ENCODE measurements at regions not wholly inside any gene's neighbourhood (a gene's known extent, or its start where the extent isn't known, plus 50 kb on each side); places are given as distances from the start of the nearest gene placed in this dataset.

GRCh38 chr9:82196622-82197441 lies 208.3 kb downstream of the SPATA31D1 start:
- DNase-seq: no peak
- in situ Hi-C loops (cut with HindIII; ENCODE audit: low pct_ligation_motif_present, low pct_unique_long_range_greater_than_20kb, low sequenced_read_pairs): no loop called here

DNA sequence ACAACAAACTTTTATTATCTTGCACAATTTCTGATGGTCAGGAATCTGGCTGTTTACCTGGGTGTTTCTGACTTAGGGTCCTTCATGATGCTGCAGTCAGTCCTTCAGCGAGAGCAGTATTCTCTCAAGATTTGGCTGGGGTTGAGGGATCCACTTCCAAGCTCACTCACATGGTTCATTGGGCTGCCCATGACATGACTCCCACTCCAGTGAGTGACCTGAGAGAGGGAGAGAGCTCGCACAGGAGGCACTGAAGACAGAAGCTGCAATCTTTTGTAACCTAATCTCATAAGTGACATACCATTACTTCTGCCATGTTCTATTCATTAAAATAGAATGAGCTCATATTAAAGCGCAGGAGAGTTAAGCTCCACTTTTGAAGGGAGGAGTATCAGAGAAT lies 212.6 kb downstream of the SPATA31D1 start:
- no peak for DNase-seq
- in situ Hi-C loops (cut with HindIII; ENCODE audit: low pct_ligation_motif_present, low pct_unique_long_range_greater_than_20kb, low sequenced_read_pairs): no loop called here

GRCh38 chr9:82202808-82203207 lies 214.2 kb downstream of the SPATA31D1 start:
- no peak for DNase-seq
- in situ Hi-C loops (cut with HindIII; ENCODE audit: low pct_ligation_motif_present, low pct_unique_long_range_greater_than_20kb, low sequenced_read_pairs): no loop called here

- in situ Hi-C loops (cut with HindIII; ENCODE audit: low pct_ligation_motif_present, low pct_unique_long_range_greater_than_20kb, low sequenced_read_pairs): no loop called here
- DNase-seq: no peak
These were observed 217.9 kb downstream of the SPATA31D1 start for GRCh38 chr9:82206490-82206889.

DNA sequence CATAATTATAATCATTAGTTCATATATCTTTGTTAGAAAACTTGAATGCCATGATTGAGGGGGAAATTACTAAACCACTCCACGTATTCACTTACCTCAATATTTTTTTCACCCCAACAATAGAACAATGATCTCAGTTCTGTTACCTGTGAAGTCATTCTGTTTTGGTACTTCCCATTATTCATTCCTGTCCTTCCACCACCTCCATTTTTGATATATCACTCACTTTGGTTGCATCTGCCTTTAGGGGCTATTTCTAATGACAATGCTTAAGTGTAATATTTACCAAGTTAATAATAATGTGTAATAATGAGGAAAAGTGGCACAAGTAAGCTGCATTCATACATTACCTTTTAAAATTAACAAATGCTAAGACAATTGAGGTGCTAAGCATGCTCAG lies 218.4 kb downstream of the SPATA31D1 start:
- in situ Hi-C loops (cut with HindIII; ENCODE audit: low pct_ligation_motif_present, low pct_unique_long_range_greater_than_20kb, low sequenced_read_pairs): no loop called here
- no peak for DNase-seq

DNA sequence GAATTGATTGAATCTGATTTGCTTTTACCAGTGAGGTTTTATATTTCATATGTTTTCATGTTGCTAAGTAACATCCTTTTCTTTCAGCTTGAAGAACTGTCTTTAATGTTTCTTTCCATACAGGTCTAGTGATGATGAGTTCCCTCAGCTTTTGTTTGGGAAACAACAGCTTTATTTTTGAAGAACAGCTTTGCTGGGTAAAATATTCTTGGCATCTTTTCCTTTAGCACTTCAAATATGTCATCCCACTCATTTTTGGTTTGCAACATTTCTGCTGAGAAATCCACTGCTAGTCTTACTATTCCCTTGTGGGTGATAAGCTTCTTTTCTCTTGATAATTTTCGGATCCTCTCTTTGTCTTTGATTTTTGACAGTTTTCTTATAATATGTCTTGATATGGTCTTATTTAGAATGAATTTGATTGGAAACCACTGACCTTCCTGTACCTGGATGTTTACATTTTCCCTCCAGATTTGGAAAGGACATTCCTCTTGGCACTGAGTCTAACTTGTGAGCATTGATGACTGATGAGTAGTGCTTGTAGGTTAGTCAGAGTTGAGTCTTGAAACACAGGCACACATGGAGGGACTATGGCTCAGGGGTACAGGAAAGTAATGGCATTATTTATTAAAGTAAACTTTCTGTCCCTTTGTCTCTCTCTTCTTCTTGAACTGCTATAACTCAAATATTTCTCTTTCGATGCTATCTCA lies 220.3 kb downstream of the SPATA31D1 start:
- in situ Hi-C loops (cut with HindIII; ENCODE audit: low pct_ligation_motif_present, low pct_unique_long_range_greater_than_20kb, low sequenced_read_pairs): no loop called here
- no peak for DNase-seq

GRCh38 chr9:82209797-82210470 lies 221.4 kb downstream of the SPATA31D1 start:
- DNase-seq: no peak
- in situ Hi-C loops (cut with HindIII; ENCODE audit: low pct_ligation_motif_present, low pct_unique_long_range_greater_than_20kb, low sequenced_read_pairs): no loop called here

DNA sequence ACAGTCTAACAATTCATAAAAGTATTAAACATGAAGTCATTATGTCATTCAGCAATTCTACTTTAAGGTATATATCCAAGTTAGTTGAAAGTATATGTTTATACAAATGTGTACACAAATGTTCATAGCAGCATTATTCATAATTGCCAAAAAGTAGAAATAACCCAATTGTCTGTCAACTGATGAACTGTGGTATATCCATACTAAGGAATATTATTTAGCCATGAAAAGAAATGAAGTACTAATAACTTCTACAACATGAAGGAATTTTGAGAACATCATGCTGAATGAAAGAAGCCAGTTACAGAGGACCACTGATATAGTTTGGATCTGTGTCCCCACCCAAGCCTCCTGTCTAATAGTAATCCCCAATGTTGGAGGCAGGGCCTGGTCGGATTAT lies 224.3 kb downstream of the SPATA31D1 start:
- no peak for DNase-seq
- in situ Hi-C loops (cut with HindIII; ENCODE audit: low pct_ligation_motif_present, low pct_unique_long_range_greater_than_20kb, low sequenced_read_pairs): no loop called here

- no peak for DNase-seq
- in situ Hi-C loops (cut with HindIII; ENCODE audit: low pct_ligation_motif_present, low pct_unique_long_range_greater_than_20kb, low sequenced_read_pairs): no loop called here
These were observed 227.9 kb downstream of the SPATA31D1 start for GRCh38 chr9:82216435-82216834.

GRCh38 chr9:82223442-82223841 lies 234.9 kb downstream of the SPATA31D1 start:
- in situ Hi-C loops (cut with HindIII; ENCODE audit: low pct_ligation_motif_present, low pct_unique_long_range_greater_than_20kb, low sequenced_read_pairs): no loop called here

DNA sequence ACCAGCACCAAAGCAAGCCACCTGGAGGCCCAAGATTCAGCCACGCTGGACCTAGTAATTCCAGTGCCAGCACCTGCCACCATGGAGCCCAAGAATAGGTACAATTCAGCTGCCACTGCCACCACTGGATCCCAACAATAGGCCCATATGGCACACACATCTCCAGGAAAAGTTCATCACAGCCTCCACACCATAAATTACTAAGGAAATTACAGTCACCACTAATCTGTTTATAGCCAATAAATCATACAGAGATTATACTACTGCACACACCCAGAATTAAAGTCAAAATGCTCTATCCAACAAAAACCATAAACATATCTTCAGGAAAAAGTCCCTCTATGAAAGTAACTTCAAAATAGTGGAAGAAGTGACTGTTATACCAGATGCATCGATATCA lies 242.8 kb downstream of the SPATA31D1 start:
- DNase-seq: no peak
- in situ Hi-C loops (cut with HindIII; ENCODE audit: low pct_ligation_motif_present, low pct_unique_long_range_greater_than_20kb, low sequenced_read_pairs): no loop called here

More at GRCh38 chr9:82223442-82223841, 234.9 kb downstream of the SPATA31D1 start:
- DNase-seq: no peak

DNA sequence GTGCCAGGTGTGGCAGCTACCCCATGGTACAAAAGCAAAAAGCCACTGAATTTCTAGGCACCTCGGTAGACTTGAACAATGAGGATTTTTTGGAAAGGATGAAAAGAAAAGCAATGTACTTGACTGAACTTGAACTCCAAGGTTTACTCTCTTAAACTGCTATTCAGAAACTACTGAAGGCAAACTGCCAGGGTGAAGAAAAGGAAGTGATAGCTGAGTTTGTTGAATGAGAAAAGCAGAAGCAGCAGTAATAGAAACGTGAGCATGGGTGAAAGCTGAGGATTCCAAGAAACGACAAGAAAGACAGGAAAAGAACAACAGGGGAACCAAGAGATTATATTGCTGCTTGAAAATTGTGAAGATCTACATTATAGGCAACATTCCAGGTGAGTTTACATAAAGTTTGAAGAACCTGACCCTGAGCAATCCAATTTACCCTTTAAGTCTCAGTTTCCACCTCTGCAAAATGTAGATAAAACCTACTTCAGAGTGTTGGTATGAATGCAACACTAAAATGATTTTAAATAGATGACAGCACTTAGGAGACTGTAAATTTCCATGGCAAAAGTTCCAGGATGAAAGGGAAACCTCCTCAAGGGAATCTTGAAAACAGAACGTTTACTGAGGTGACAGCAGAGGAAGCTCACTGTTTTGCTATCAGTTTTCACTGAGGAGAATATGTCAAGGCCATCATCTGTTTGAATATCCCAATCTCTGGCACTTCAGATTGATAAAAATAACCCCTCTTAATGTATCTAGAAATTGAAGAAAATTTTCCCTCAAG lies 245.8 kb downstream of the SPATA31D1 start:
- DNase-seq: no peak
- in situ Hi-C loops (cut with HindIII; ENCODE audit: low pct_ligation_motif_present, low pct_unique_long_range_greater_than_20kb, low sequenced_read_pairs): no loop called here

DNA sequence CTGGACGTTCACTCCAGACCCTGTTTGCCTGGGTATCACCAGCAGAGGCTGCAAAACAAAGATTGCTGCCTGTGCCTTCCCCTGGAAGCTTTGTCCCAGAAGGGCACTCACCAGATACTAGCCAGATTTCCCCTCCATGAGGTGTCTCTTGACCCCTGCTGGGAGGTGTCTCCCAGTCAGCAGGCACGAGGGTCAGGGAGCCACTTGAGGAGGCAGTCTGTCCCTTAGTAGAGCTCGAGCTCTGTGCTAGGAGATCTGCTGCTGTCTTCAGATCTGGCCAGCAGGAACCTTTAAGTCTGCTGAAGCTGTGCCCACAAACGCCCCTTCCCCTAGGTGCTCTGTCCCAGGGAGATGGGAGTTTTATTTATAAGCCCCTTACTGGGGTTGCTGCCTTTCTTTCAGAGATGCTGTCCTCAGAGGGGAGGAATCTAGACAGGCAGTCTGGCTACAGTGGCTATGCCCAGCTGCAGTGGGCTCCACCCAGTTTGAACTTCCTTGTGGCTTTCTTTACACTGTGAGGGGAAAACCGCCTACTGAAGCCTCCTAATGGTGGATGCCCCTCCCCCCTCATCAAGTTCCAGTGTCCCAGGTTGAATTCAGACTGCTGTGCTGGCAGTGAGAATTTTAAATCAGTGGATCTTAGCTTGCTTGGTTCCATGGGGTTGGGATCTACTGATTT lies 253.9 kb downstream of the SPATA31D1 start:
- in situ Hi-C loops (cut with HindIII; ENCODE audit: low pct_ligation_motif_present, low pct_unique_long_range_greater_than_20kb, low sequenced_read_pairs): no loop called here
- DNase-seq: no peak

DNA sequence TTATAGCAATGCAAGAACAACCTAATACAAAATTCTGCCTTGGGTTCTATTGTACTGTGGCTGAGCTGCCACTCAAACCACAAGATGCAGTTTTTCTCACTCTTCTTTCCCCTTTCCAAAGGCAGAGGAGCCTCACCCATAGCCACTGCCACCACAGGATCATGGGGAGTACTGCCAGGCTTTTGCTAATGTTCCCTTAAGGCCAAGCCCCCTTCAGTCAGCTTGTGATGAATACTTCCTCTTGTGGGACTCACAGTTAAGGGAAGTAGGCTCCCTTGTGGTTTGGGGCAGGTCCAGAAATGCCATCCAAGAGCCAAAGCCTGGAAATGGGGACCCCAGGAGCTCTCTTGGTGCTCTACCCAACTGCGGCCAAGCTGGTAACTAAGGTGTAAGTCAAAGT lies 258.7 kb downstream of the SPATA31D1 start:
- no peak for DNase-seq
- in situ Hi-C loops (cut with HindIII; ENCODE audit: low pct_ligation_motif_present, low pct_unique_long_range_greater_than_20kb, low sequenced_read_pairs): no loop called here

DNA sequence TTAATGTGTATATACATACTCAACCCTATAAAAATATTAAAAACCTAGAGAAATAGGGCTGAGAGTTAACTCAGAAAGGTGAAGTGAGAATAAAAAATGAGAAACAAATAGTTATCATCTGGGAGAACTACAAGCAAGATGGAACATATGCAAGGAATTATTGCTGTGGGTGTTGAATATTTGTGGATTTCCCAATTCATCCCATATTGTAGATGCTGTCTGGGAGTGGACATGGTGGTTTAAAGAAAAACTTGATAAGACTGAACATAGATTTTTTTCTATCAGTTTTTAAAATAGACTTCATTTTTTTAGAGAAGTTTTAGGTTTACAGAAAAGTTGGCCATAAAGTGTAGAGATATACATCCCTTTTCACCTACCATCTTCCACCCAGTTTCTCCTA lies 263.5 kb downstream of the SPATA31D1 start:
- in situ Hi-C loops (cut with HindIII; ENCODE audit: low pct_ligation_motif_present, low pct_unique_long_range_greater_than_20kb, low sequenced_read_pairs): no loop called here
- no peak for DNase-seq

DNA sequence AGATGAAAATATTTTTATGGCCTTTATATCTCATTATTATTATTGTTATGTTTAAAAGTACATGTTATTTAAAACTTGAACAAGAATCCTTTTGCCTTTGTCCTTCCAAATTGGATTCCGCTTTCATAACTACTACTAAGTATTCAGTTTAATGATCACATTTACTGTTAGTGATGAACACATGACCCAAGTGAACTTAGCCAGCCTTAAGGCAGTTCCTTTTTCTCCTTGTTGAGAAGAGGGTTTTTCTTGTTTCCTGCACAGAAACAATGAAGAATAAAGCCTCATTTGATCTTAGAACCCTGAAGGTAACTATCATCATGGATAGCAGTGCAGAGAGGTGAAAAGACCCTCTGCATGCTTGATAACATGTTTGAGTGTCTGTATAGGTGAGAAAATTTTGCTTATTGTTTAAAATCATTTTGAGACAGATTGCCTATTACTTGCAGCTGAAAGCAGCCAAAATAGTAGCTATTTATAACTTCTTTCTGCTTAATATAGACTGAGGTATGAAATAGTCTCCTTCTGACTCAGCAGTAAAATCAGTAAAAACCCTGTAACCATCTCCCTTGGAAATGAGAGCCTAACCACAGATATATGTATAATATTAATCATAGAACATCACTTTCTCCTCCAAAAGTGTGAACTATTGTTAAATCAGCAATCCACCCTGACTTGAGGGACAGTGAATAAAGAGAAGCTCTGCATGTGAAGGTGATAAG lies 266.2 kb downstream of the SPATA31D1 start:
- no peak for DNase-seq
- in situ Hi-C loops (cut with HindIII; ENCODE audit: low pct_ligation_motif_present, low pct_unique_long_range_greater_than_20kb, low sequenced_read_pairs): no loop called here

DNA sequence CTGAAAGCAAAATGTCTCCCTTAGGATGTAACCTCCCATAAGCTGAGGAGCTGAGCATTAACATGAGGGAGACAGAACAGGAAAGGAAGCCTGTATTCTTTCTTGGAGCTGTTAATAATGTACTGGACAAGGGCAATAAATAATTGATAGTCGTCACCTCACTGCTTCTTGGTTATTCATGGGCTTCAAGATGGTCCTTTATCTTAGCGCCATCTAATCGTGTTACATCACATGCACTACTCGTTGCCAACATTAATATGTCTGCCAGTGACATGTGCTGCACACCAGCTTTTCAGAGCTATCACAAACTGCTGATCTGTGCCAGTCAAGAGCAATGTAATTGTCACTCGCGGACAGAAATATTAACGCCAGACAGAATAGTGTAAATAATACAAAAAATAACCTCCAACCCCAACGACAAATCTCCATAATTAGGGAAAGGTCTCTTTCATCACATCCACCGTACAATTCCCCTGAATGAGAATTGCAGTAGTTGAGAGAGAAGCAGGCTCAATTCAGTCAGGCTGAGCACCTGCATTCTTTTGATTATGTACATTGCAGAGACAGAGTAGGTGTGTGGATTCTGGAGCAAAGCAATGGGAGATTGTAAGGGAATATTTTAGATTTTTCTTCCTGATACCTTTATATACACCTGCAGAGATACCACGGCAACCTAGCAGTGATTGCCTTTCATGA lies 267.1 kb downstream of the SPATA31D1 start:
- in situ Hi-C loops (cut with HindIII; ENCODE audit: low pct_ligation_motif_present, low pct_unique_long_range_greater_than_20kb, low sequenced_read_pairs): no loop called here
- DNase-seq: no peak

Measured in ACHN (cell line).